ENCODE measurements at regions not wholly inside any gene's neighbourhood (a gene's known extent, or its start where the extent isn't known, plus 50 kb on each side); places are given as distances from the start of the nearest gene placed in this dataset.

DNA sequence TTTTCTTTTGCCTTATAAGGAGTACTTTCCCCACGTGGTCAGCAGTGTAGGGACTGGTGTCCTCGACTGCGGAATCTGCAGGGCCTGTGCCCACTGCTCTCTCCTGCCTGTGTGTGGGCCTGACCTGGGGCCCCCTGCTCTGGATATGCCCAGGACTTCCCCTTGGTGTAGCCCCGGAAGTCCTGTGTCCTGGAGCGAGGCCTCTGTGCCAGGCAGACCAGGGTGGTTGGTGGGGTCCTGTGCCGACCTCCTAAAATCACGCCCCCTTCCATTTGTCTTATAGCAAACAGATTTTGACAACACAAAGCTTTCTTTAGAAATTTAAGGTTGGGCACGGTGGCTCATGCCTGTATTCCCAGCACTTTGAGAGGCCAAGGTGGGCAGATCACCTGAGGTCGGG lies 64.2 kb downstream of the DLL1 start:
- no peaks in the 10 kb centered on the region for H3K9me3 ChIP-seq (ENCODE audit: insufficient read depth, low read depth, low read length)
- H3K27me3 ChIP-seq (ENCODE audit: insufficient read depth, low read length): no peaks in the 10 kb centered on the region
- H2AFZ ChIP-seq (ENCODE audit: low read depth, low read length): no peak overlapping the region
- Mint-ChIP-seq H3K4me3 (ENCODE audit: unreplicated experiment) (no peak overlapping the region), H3K27me3 (ENCODE audit: low read depth, unreplicated experiment) (peaks cover 35% of the 10 kb centered on the region), H3K36me3 (ENCODE audit: low read depth, unreplicated experiment) (no peaks in the 10 kb centered on the region), H3K9me3 (ENCODE audit: unreplicated experiment) (peaks cover 3% of the 10 kb centered on the region), H3K27ac (ENCODE audit: unreplicated experiment) (no peak overlapping the region), H3K4me1 (ENCODE audit: low read depth, unreplicated experiment) (peaks cover 11% of the 10 kb centered on the region)
- TF ChIP-seq EZH2 (IDR thresholded peaks at IDR 0.05; ENCODE audit: insufficient read depth, low read length): no peak
- TF ChIP-seq, protein P1, sequence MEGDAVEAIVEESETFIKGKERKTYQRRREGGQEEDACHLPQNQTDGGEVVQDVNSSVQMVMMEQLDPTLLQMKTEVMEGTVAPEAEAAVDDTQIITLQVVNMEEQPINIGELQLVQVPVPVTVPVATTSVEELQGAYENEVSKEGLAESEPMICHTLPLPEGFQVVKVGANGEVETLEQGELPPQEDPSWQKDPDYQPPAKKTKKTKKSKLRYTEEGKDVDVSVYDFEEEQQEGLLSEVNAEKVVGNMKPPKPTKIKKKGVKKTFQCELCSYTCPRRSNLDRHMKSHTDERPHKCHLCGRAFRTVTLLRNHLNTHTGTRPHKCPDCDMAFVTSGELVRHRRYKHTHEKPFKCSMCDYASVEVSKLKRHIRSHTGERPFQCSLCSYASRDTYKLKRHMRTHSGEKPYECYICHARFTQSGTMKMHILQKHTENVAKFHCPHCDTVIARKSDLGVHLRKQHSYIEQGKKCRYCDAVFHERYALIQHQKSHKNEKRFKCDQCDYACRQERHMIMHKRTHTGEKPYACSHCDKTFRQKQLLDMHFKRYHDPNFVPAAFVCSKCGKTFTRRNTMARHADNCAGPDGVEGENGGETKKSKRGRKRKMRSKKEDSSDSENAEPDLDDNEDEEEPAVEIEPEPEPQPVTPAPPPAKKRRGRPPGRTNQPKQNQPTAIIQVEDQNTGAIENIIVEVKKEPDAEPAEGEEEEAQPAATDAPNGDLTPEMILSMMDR (IDR thresholded peaks at IDR 0.05; ENCODE audit: insufficient read depth, low read depth, low read length): no peak
- H3K9ac ChIP-seq (ENCODE audit: low read length): no peak overlapping the region
- no peak for DNase-seq (ENCODE audit: low read depth)
- no peak for FAIRE-seq
- no peak overlapping the region for H3K4me3 ChIP-seq (ENCODE audit: insufficient read depth, low read depth, low read length)
- no peaks in the 10 kb centered on the region for H3K36me3 ChIP-seq (ENCODE audit: insufficient read depth, low read length)
- no peak overlapping the region for H3K4me2 ChIP-seq (ENCODE audit: low read length)
- H3K27ac ChIP-seq (ENCODE audit: low read depth, low read length): no peak overlapping the region
- no peaks in the 10 kb centered on the region for H4K20me1 ChIP-seq (ENCODE audit: insufficient read depth, low read length)
- H3K4me1 ChIP-seq (ENCODE audit: insufficient read depth, low read length): peaks cover 18% of the 10 kb centered on the region
- H3K79me2 ChIP-seq (ENCODE audit: insufficient read depth, low read length): no peaks in the 10 kb centered on the region

GRCh38 chr6:170225852-170226417 lies 64.9 kb downstream of the DLL1 start:
- Mint-ChIP-seq H3K4me3 (ENCODE audit: unreplicated experiment) (no peak overlapping the region), H3K9me3 (ENCODE audit: unreplicated experiment) (peaks cover 3% of the 10 kb centered on the region), H3K36me3 (ENCODE audit: low read depth, unreplicated experiment) (no peaks in the 10 kb centered on the region), H3K27me3 (ENCODE audit: low read depth, unreplicated experiment) (peaks cover 33% of the 10 kb centered on the region), H3K4me1 (ENCODE audit: low read depth, unreplicated experiment) (peaks cover 7% of the 10 kb centered on the region), H3K27ac (ENCODE audit: unreplicated experiment) (no peak overlapping the region)
- Histone ChIP-seq H3K79me2 (ENCODE audit: insufficient read depth, low read length) (no peaks in the 10 kb centered on the region), H3K4me3 (ENCODE audit: insufficient read depth, low read depth, low read length) (no peak overlapping the region), H4K20me1 (ENCODE audit: insufficient read depth, low read length) (no peaks in the 10 kb centered on the region), H3K36me3 (ENCODE audit: insufficient read depth, low read length) (no peaks in the 10 kb centered on the region), H3K9me3 (ENCODE audit: insufficient read depth, low read depth, low read length) (no peaks in the 10 kb centered on the region), H2AFZ (ENCODE audit: low read depth, low read length) (no peak overlapping the region), H3K4me1 (ENCODE audit: insufficient read depth, low read length) (peaks cover 18% of the 10 kb centered on the region), H3K27me3 (ENCODE audit: insufficient read depth, low read length) (no peaks in the 10 kb centered on the region), H3K9ac (ENCODE audit: low read length) (no peak overlapping the region), H3K4me2 (ENCODE audit: low read length) (no peak overlapping the region), H3K27ac (ENCODE audit: low read depth, low read length) (no peak overlapping the region)
- no peak for FAIRE-seq
- TF ChIP-seq, protein P1 (IDR thresholded peaks at IDR 0.05; ENCODE audit: insufficient read depth, low read depth, low read length): no peak
- no peak for TF ChIP-seq EZH2 (IDR thresholded peaks at IDR 0.05; ENCODE audit: insufficient read depth, low read length)
- DNase-seq (ENCODE audit: low read depth): no peak

Data from astrocyte (in vitro differentiated cells and primary cell).